Dermis blood vessel endothelial cell (primary cell): ENCODE measurements at regions not wholly inside any gene's neighbourhood (a gene's known extent, or its start where the extent isn't known, plus 50 kb on each side); places are given as distances from the start of the nearest gene placed in this dataset.

Source experiments
- DNase-seq: peaks from one replicate; pipeline ENCODE4 v3.0.0; 2010

GRCh38 chr15:99511531-99511865 is 54.3 kb upstream of the MEF2A start:
- peak; percentile 79 for DNase-seq

GRCh38 chr15:99511866-99512661 is 53.7 kb upstream of the MEF2A start:
- no peak for DNase-seq

- peak; percentile 18 for DNase-seq
Observed at GRCh38 chr15:99514306-99514705, 51.5 kb upstream of the MEF2A start.
